K562 (cell line): ENCODE measurements at regions not wholly inside any gene's neighbourhood (a gene's known extent, or its start where the extent isn't known, plus 50 kb on each side); places are given as distances from the start of the nearest gene placed in this dataset.

Experiments used
- ATAC-seq: fragments of 200-7000 bp; cut with Tn5 transposase; 3 replicates; pipeline ENCODE4 v1.9.1; 2020; ENCODE audit warnings: moderate library complexity
- BruUV-seq: library from RNA; stranded (reverse); fragments of 400-500 nt; replicated peaks from 2 replicates; lab custom pipeline; 2021; lab: Mats Ljungman, UMichigan
- CTCF ChIA-PET: fragments of 300-600 bp; formaldehyde crosslinking; extraction: SDS; loops from one replicate; lab custom pipeline; 2021; ENCODE audit warnings: low intra/inter-chr PET ratio; lab: Yijun Ruan, JAX
- POLR2A ChIA-PET: fragments of 300-600, 350-650 bp; sonication (Branson Sonifier 250); formaldehyde crosslinking; extraction: SDS; loops from one replicate; lab custom pipeline; 2021; ENCODE audit warnings: antibody characterized with exemption, inconsistent platforms; lab: Yijun Ruan, JAX
- DNase-seq, 4 experiments: peaks; one replicate each; pipeline versions ENCODE4 v3.0.0 to v3.0.0-alpha.2; 2011 to 2018; ENCODE audit warnings: low spot score in 3 of 4, mixed read lengths in 3 of 4; ENCODE audit errors: extremely low read depth in 1 of 4
- FAIRE-seq: peaks from 2 replicates; lab custom pipeline; 2011; peaks lifted over from hg19 to GRCh38; lab: Jason Lieb, UNC
- H2AFZ ChIP-seq: 2 replicates; pipeline ENCODE4 v1.6.0; 2011; ENCODE audit warnings: low read depth, low read length, control low read depth, inconsistent platforms
- H3K27ac ChIP-seq: fragments of 200-600 bp; 3 replicates; pipeline ENCODE4 v1.8.0; 2011; ENCODE audit warnings: low read depth, mild to moderate bottlenecking, control low read depth, inconsistent platforms, low read length, moderate library complexity, mixed read lengths; ENCODE audit errors: extremely low read depth
- H3K27me3 ChIP-seq, 2 experiments: fragments of 300-600 bp in 1 of 2; 2 replicates in 1 of 2; 3 replicates in 1 of 2; pipeline versions ENCODE4 v1.6.0 to v1.8.0; 2011; ENCODE audit warnings: inconsistent platforms in 2 of 2, low read length in 2 of 2, mild to moderate bottlenecking in 1 of 2, mixed read lengths in 1 of 2, moderate library complexity in 1 of 2; ENCODE audit not compliant: control insufficient read depth in 2 of 2, insufficient read depth in 2 of 2
- H3K36me3 ChIP-seq: fragments of 300-600 bp; 3 replicates; pipeline ENCODE4 v1.8.0; 2011; ENCODE audit warnings: mild to moderate bottlenecking, low read length, inconsistent platforms; ENCODE audit not compliant: control insufficient read depth, insufficient read depth
- H3K4me1 ChIP-seq, 2 experiments: fragments of 200-600 bp in 1 of 2; replicated peaks in 1 of 2; 2 replicates in 1 of 2; 3 replicates in 1 of 2; pipeline versions ENCODE4 v1.5.1 to v1.8.0; 2011; ENCODE audit warnings: inconsistent platforms in 2 of 2, low read length in 2 of 2, mild to moderate bottlenecking in 1 of 2, mixed read lengths in 1 of 2, moderate library complexity in 1 of 2; ENCODE audit not compliant: control insufficient read depth in 2 of 2, insufficient read depth in 2 of 2
- H3K4me2 ChIP-seq: 2 replicates; pipeline ENCODE4 v1.6.1; 2011; ENCODE audit warnings: low read length, control low read depth, inconsistent platforms, mixed read lengths; ENCODE audit not compliant: insufficient read depth
- H3K4me3 ChIP-seq: fragments of 200-600 bp; sonication (generic), shearing (Covaris generic); 2 replicates; pipeline ENCODE4 v1.5.1; 2016; ENCODE audit warnings: control low read depth, inconsistent platforms
- H3K79me2 ChIP-seq: fragments of 200-600 bp; 3 replicates; pipeline ENCODE4 v1.8.0; 2011; ENCODE audit warnings: low read length, inconsistent platforms; ENCODE audit not compliant: control insufficient read depth, insufficient read depth
- H3K9ac ChIP-seq, 2 experiments: 2 replicates each; pipeline versions ENCODE4 v1.6.0 to v1.6.1; 2011; ENCODE audit warnings: low read depth in 2 of 2, low read length in 2 of 2, control low read depth in 1 of 2, inconsistent platforms in 1 of 2, mild to moderate bottlenecking in 1 of 2, mixed read lengths in 1 of 2; ENCODE audit not compliant: insufficient read depth in 1 of 2
- H3K9me1 ChIP-seq: one replicate; pipeline ENCODE4 v1.6.0; 2011; ENCODE audit warnings: inconsistent platforms, mild to moderate bottlenecking, low read length, moderate library complexity; ENCODE audit not compliant: control insufficient read depth, insufficient read depth
- H3K9me3 ChIP-seq: replicated peaks from 2 replicates; pipeline ENCODE4 v1.5.1; 2011; ENCODE audit warnings: low read depth, low read length, inconsistent platforms; ENCODE audit not compliant: control insufficient read depth, insufficient read depth
- H4K20me1 ChIP-seq: replicated peaks from 2 replicates; pipeline ENCODE4 v1.6.1; 2011; ENCODE audit warnings: low read length, inconsistent platforms, mixed read lengths; ENCODE audit not compliant: control insufficient read depth, insufficient read depth
- C11orf30 ChIP-seq: fragments of 450-650 bp; IDR thresholded peaks from 2 replicates; pipeline ENCODE4 v1.6.1; 2016; ENCODE audit warnings: low read depth, mild to moderate bottlenecking
- DMBX1 ChIP-seq: fragments of 250-450 bp; sonication (Bioruptor Pico); IDR thresholded peaks from 2 replicates; pipeline ENCODE4 v1.8.0; 2022; ENCODE audit warnings: inconsistent platforms, mild to moderate bottlenecking, moderate library complexity, borderline replicate concordance
- ETV1 ChIP-seq: fragments of 450-650 bp; conservative IDR thresholded peaks from 2 replicates; pipeline ENCODE4 v1.6.1; 2016; ENCODE audit warnings: missing genetic modification characterization, control low read depth, low read depth, missing compliant biosample characterization
- MAFG ChIP-seq: fragments of 450-650 bp; conservative IDR thresholded peaks from 2 replicates; pipeline ENCODE4 v1.6.1; 2016; ENCODE audit warnings: missing genetic modification characterization, missing compliant biosample characterization
- MXI1 ChIP-seq: IDR thresholded peaks from 2 replicates; pipeline ENCODE4 v1.6.1; 2011; ENCODE audit warnings: low read depth, mild to moderate bottlenecking, improper control_type of control experiment, low read length
- NFATC3 ChIP-seq: fragments of 450-650 bp; IDR thresholded peaks from 2 replicates; pipeline ENCODE4 v1.6.1; 2017; ENCODE audit warnings: mild to moderate bottlenecking
- RUNX1 ChIP-seq: sonication (generic); IDR thresholded peaks from 2 replicates; pipeline ENCODE4 v1.6.1; 2016; ENCODE audit warnings: antibody characterized with exemption, low read depth
- SMARCB1 ChIP-seq: IDR thresholded peaks from 2 replicates; pipeline ENCODE4 v1.6.1; 2011; ENCODE audit warnings: improper control_type of control experiment, low read depth; ENCODE audit not compliant: insufficient read length
- TAF9B ChIP-seq: fragments of 450-650 bp; IDR thresholded peaks from 2 replicates; pipeline ENCODE4 v1.6.1; 2018; ENCODE audit warnings: mild to moderate bottlenecking; ENCODE audit not compliant: partially characterized antibody
- TCF3 ChIP-seq: sonication (generic); formaldehyde crosslinking; IDR thresholded peaks from 2 replicates; pipeline ENCODE4 v1.4.0; 2020; ENCODE audit warnings: mild to moderate bottlenecking, missing genetic modification reagents
- ZC3H4 ChIP-seq: sonication (generic); formaldehyde crosslinking; IDR thresholded peaks from 2 replicates; pipeline ENCODE4 v1.9.0; 2021; ENCODE audit warnings: missing genetic modification reagents, borderline replicate concordance
- ZNF212 ChIP-seq: fragments of 450-650 bp; formaldehyde crosslinking; IDR thresholded peaks from 2 replicates; pipeline ENCODE4 v1.4.0; 2020; ENCODE audit warnings: mild to moderate bottlenecking
- ZNF436 ChIP-seq: fragments of 250-450, 450-650 bp; sonication (Bioruptor Pico); formaldehyde crosslinking; IDR thresholded peaks from 2 replicates; pipeline ENCODE4 v1.7.0; 2020; ENCODE audit warnings: mild to moderate bottlenecking
- ZNF778 ChIP-seq: fragments of 450-650 bp; formaldehyde crosslinking; IDR thresholded peaks from 2 replicates; pipeline ENCODE4 v1.4.0; 2020; ENCODE audit warnings: mild to moderate bottlenecking, moderate library complexity
- WGBS: fragments of 100-300 bp; shearing (Covaris generic); methylation state at CpG from one replicate; pipeline ENCODE4 v1.1.6; 2016; ENCODE audit warnings: low coverage, mixed read lengths; ENCODE audit not compliant: insufficient coverage; ENCODE audit errors: missing lambda C conversion rate; 5-methylcytosine and 5-hydroxymethylcytosine counted together
- in situ Hi-C: fragments of 300-500 bp; cut with MboI; formaldehyde crosslinking; loops from 4 replicates; pipeline ENCODE4 v1.15.0; 2018; ENCODE audit warnings: inconsistent platforms, mixed read lengths
- intact Hi-C: fragments of 100-400 bp; cut with micrococcal nuclease; formaldehyde crosslinking; loops from 2 replicates; pipeline ENCODE4 v1.14.2; 2022
- TF ChIP-seq, protein P1 (sequence below): fragments of 250-450 bp; sonication (Bioruptor Pico); IDR thresholded peaks from 2 replicates; pipeline ENCODE4 v1.5.0; 2022; ENCODE audit warnings: mild to moderate bottlenecking

GRCh38 chr5:65087154-65087553, 318.4 kb downstream of the CWC27 start (continued):
- TF ChIP-seq, protein P1, sequence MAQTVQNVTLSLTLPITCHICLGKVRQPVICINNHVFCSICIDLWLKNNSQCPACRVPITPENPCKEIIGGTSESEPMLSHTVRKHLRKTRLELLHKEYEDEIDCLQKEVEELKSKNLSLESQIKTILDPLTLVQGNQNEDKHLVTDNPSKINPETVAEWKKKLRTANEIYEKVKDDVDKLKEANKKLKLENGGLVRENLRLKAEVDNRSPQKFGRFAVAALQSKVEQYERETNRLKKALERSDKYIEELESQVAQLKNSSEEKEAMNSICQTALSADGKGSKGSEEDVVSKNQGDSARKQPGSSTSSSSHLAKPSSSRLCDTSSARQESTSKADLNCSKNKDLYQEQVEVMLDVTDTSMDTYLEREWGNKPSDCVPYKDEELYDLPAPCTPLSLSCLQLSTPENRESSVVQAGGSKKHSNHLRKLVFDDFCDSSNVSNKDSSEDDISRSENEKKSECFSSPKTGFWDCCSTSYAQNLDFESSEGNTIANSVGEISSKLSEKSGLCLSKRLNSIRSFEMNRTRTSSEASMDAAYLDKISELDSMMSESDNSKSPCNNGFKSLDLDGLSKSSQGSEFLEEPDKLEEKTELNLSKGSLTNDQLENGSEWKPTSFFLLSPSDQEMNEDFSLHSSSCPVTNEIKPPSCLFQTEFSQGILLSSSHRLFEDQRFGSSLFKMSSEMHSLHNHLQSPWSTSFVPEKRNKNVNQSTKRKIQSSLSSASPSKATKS (CRISPR knock-in tag) = no peak
- TF ChIP-seq TCF3 (CRISPR knock-in tag) = no peak
- no peak for TF ChIP-seq NFATC3
- TF ChIP-seq C11orf30 = peak; percentile 10; the same call in 1 of the 2 replicates
- TF ChIP-seq MAFG (tag) = peak; percentile 58

- no peaks in the 10 kb centered on the region for H3K79me2 ChIP-seq
- H3K4me1 ChIP-seq = no peaks in the 10 kb centered on the region
- in situ Hi-C loops = no loop called here
- H4K20me1 ChIP-seq = no peaks in the 10 kb centered on the region
- no peak for DNase-seq
- no peak overlapping the region for H2AFZ ChIP-seq
- no peak overlapping the region for H3K4me2 ChIP-seq
- no peak for ATAC-seq
- no peaks in the 10 kb centered on the region for H3K9me3 ChIP-seq
- intact Hi-C loops = no loop called here
- TF ChIP-seq DMBX1 (CRISPR knock-in tag) = no peak
- TF ChIP-seq ZNF212 = no peak
- TF ChIP-seq RUNX1 = no peak
- TF ChIP-seq ETV1 = no peak
- no peak for TF ChIP-seq SMARCB1
- TF ChIP-seq ZC3H4 = no peak
- no peak for TF ChIP-seq ZNF436 (CRISPR knock-in tag)
- TF ChIP-seq ZNF778 (CRISPR knock-in tag) = no peak
- TF ChIP-seq TAF9B = no peak
- TF ChIP-seq MXI1 = no peak
- 27% methylated on average over 5 of the region's 5 CpGs for WGBS
- H3K27me3 ChIP-seq = no peaks in the 10 kb centered on the region
- no peaks in the 10 kb centered on the region for H3K36me3 ChIP-seq
- FAIRE-seq = no peak
- no TSS peak for BruUV-seq
- H3K27ac ChIP-seq = no peak overlapping the region
- H3K4me3 ChIP-seq = no peak overlapping the region
- no peak overlapping the region for H3K9ac ChIP-seq
- ChIA-PET POLR2A (interaction anchor here (0.9 kb wide), 1 partner anchor 11 kb away, joined by 4 read pairs; no protein-coding TSS in a partner anchor), CTCF (no interaction called here)
- no peaks in the 10 kb centered on the region for H3K9me1 ChIP-seq
Measured at GRCh38 chr5:65094279-65094678, 325.5 kb downstream of the CWC27 start.
